GM12878 (cell line): ENCODE measurements at regions not wholly inside any gene's neighbourhood (a gene's known extent, or its start where the extent isn't known, plus 50 kb on each side); places are given as distances from the start of the nearest gene placed in this dataset.

Source experiments
- ATAC-seq: fragments of 200-7000 bp; cut with Tn5 transposase; 3 replicates; pipeline ENCODE4 v1.9.1; 2020; ENCODE audit warnings: mild to moderate bottlenecking, moderate library complexity
- BruUV-seq: library from RNA; stranded (reverse); fragments of 400-500 nt; replicated peaks from 2 replicates; lab custom pipeline; 2021; lab: Mats Ljungman, UMichigan
- CTCF ChIA-PET: fragments of 300-600 bp; sonication (Branson Sonifier 250); formaldehyde crosslinking; extraction: SDS; loops from one replicate; lab custom pipeline; 2021; ENCODE audit warnings: inconsistent platforms; lab: Yijun Ruan, JAX
- POLR2A ChIA-PET: fragments of 350-600 bp; formaldehyde crosslinking; extraction: SDS; loops from one replicate; lab custom pipeline; 2021; ENCODE audit warnings: inconsistent platforms; lab: Charles Lee
- RAD21 ChIA-PET: fragments of 300-600 bp; sonication (Branson Sonifier 250); formaldehyde crosslinking; loops from one replicate; lab custom pipeline; 2023; ENCODE audit warnings: antibody characterized with exemption; ENCODE audit not compliant: unreplicated experiment; lab: Charles Lee
- SMC1A ChIA-PET: fragments of 300-600 bp; sonication (Branson Sonifier 250); formaldehyde crosslinking; loops from one replicate; lab custom pipeline; 2023; ENCODE audit not compliant: unreplicated experiment, uncharacterized antibody; lab: Charles Lee
- DNase-seq: peaks from one replicate; pipeline ENCODE4 v3.0.0-alpha.2; 2011; ENCODE audit warnings: low read depth, low spot score
- FAIRE-seq: peaks from 3 replicates; lab custom pipeline; 2011; peaks lifted over from hg19 to GRCh38; lab: Jason Lieb, UNC
- H2AFZ ChIP-seq: 2 replicates; pipeline ENCODE4 v1.6.0; 2011; ENCODE audit warnings: low read depth, low read length, control low read depth; ENCODE audit not compliant: control insufficient read depth
- H3K27ac ChIP-seq: 2 replicates; pipeline ENCODE4 v1.5.1; 2011; ENCODE audit warnings: control low read depth; ENCODE audit not compliant: control insufficient read depth, insufficient read depth
- H3K27me3 ChIP-seq, 2 experiments: replicated peaks in 1 of 2; 2 replicates each; pipeline versions ENCODE4 v1.6.0 to v1.6.1; 2011; ENCODE audit warnings: low read length in 1 of 2; ENCODE audit not compliant: control insufficient read depth in 2 of 2, insufficient read depth in 2 of 2
- H3K36me3 ChIP-seq, 2 experiments: 2 replicates each; pipeline ENCODE4 v1.5.1; 2011; ENCODE audit warnings: low read length in 1 of 2; ENCODE audit not compliant: control insufficient read depth in 2 of 2, insufficient read depth in 2 of 2
- H3K4me1 ChIP-seq: 2 replicates; pipeline ENCODE4 v1.6.1; 2011; ENCODE audit warnings: mild to moderate bottlenecking, low read length, moderate library complexity, mixed read lengths; ENCODE audit not compliant: control insufficient read depth, insufficient read depth
- H3K4me2 ChIP-seq: 2 replicates; pipeline ENCODE4 v1.6.0; 2011; ENCODE audit warnings: control low read depth; ENCODE audit not compliant: control insufficient read depth, insufficient read depth
- H3K4me3 ChIP-seq: fragments of 200-600 bp; sonication (generic); 2 replicates; pipeline ENCODE4 v1.5.1; 2016
- H3K79me2 ChIP-seq: 2 replicates; pipeline ENCODE4 v1.6.0; 2011; ENCODE audit warnings: low read length; ENCODE audit not compliant: control insufficient read depth, insufficient read depth
- H3K9ac ChIP-seq: 2 replicates; pipeline ENCODE4 v1.8.0; 2011; ENCODE audit warnings: low read length, control low read depth, mixed read lengths; ENCODE audit not compliant: control insufficient read depth, insufficient read depth
- H3K9me3 ChIP-seq: replicated peaks from 3 replicates; pipeline ENCODE4 v1.5.1; 2011; ENCODE audit warnings: mild to moderate bottlenecking, low read length; ENCODE audit not compliant: control insufficient read depth, insufficient read depth
- H4K20me1 ChIP-seq: 2 replicates; pipeline ENCODE4 v1.6.0; 2011; ENCODE audit not compliant: control insufficient read depth, insufficient read depth
- BCL3 ChIP-seq: IDR thresholded peaks from 2 replicates; pipeline ENCODE4 v1.6.1; 2011; ENCODE audit warnings: borderline replicate concordance, low read depth, mild to moderate bottlenecking, moderate library complexity, low read length; ENCODE audit not compliant: insufficient read depth, poor library complexity, severe bottlenecking
- CTCF ChIP-seq, 3 experiments: IDR thresholded peaks in 2 of 3; conservative IDR thresholded peaks in 1 of 3; 2 replicates each; pipeline ENCODE4 v1.5.1; 2011; ENCODE audit warnings: low read depth in 3 of 3, low read length in 3 of 3, mild to moderate bottlenecking in 3 of 3, control low read depth in 2 of 3, moderate library complexity in 2 of 3, inconsistent platforms in 1 of 3, mixed read lengths in 1 of 3; ENCODE audit not compliant: control insufficient read depth in 2 of 3, insufficient read depth in 1 of 3; ENCODE audit errors: extremely low read depth in 1 of 3
- EGR1 ChIP-seq, 2 experiments: IDR thresholded peaks; 1 replicate in 1 of 2; 2 replicates in 1 of 2; pipeline ENCODE4 v1.6.1; 2011 to 2012; ENCODE audit warnings: low read depth in 2 of 2, low read length in 2 of 2, borderline replicate concordance in 1 of 2, mild to moderate bottlenecking in 1 of 2, moderate library complexity in 1 of 2
- HCFC1 ChIP-seq: fragments of 150-350 bp; IDR thresholded peaks from 2 replicates; pipeline ENCODE4 v1.6.1; 2014; ENCODE audit warnings: low read length
- JUND ChIP-seq: IDR thresholded peaks from 2 replicates; pipeline ENCODE4 v1.6.1; 2012; ENCODE audit warnings: low read depth, mild to moderate bottlenecking, low read length, improper control_type of control experiment, moderate library complexity
- MTA3 ChIP-seq: IDR thresholded peaks from 2 replicates; pipeline ENCODE4 v1.6.1; 2012; ENCODE audit warnings: low read length, inconsistent platforms, borderline replicate concordance
- NBN ChIP-seq: fragments of 450-650 bp; IDR thresholded peaks from 2 replicates; pipeline ENCODE4 v1.6.1; 2016
- NFXL1 ChIP-seq: fragments of 450-650 bp; IDR thresholded peaks from 2 replicates; pipeline ENCODE4 v1.6.1; 2017; ENCODE audit warnings: antibody characterized with exemption, mild to moderate bottlenecking, borderline replicate concordance
- POLR2AphosphoS5 ChIP-seq: IDR thresholded peaks from 2 replicates; pipeline ENCODE4 v1.6.1; 2011; ENCODE audit warnings: mild to moderate bottlenecking, low read length, inconsistent platforms
- SIN3A ChIP-seq: IDR thresholded peaks from 2 replicates; pipeline ENCODE4 v1.6.1; 2012; ENCODE audit warnings: low read depth, low read length, improper control_type of control experiment
- SIX5 ChIP-seq: IDR thresholded peaks from 2 replicates; pipeline ENCODE4 v1.6.1; 2011; ENCODE audit warnings: mild to moderate bottlenecking, low read depth, low read length, moderate library complexity; ENCODE audit not compliant: severe bottlenecking
- SMAD1 ChIP-seq: fragments of 450-650 bp; IDR thresholded peaks from 2 replicates; pipeline ENCODE4 v1.6.1; 2018; ENCODE audit warnings: mild to moderate bottlenecking, low read depth; ENCODE audit not compliant: partially characterized antibody
- SREBF2 ChIP-seq: IDR thresholded peaks from 2 replicates; pipeline ENCODE4 v1.6.1; 2012; ENCODE audit warnings: mild to moderate bottlenecking, low read length
- TCF12 ChIP-seq: IDR thresholded peaks from 2 replicates; pipeline ENCODE4 v1.6.1; 2011; ENCODE audit warnings: low read depth, mild to moderate bottlenecking, low read length
- ZNF207 ChIP-seq: fragments of 450-650 bp; IDR thresholded peaks from 2 replicates; pipeline ENCODE4 v1.6.1; 2014; ENCODE audit warnings: antibody characterized with exemption, mild to moderate bottlenecking, borderline replicate concordance
- WGBS: methylation state at CpG from one replicate; pipeline ENCODE4 v1.1.6; 2016; ENCODE audit warnings: low lambda C conversion rate; ENCODE audit not compliant: insufficient replicate concordance, insufficient coverage; ENCODE audit errors: missing lambda C conversion rate; 5-methylcytosine and 5-hydroxymethylcytosine counted together
- in situ Hi-C: fragments of 300-500 bp; cut with MboI; formaldehyde crosslinking; loops from 9 replicates; pipeline ENCODE4 v1.14.3; 2018; ENCODE audit warnings: mixed read lengths
- intact Hi-C: fragments of 100-400 bp; cut with micrococcal nuclease; formaldehyde crosslinking; loops from one replicate; pipeline ENCODE4 v1.14.2; 2022; ENCODE audit not compliant: unreplicated experiment

GRCh38 chr15:39181056-39181747 lies 399.7 kb upstream of the THBS1 start:
- RAD21 ChIA-PET: no interaction called here
- DNase-seq: no peak
- no peak for TF ChIP-seq POLR2AphosphoS5
- no peak for TF ChIP-seq SMAD1
- no peak for TF ChIP-seq ZNF207
- TF ChIP-seq TCF12: no peak
- TF ChIP-seq MTA3: no peak
- no peak for TF ChIP-seq NFXL1
- no peak for TF ChIP-seq SREBF2
- no peak for TF ChIP-seq SIX5
- TF ChIP-seq CTCF (IDR thresholded peaks at IDR 0.05 in 2 of 3, conservative IDR thresholded peaks at IDR 0.05 in 1 of 3; ENCODE audit: control insufficient read depth in 2 of 3, extremely low read depth in 1 of 3, insufficient read depth in 1 of 3, low read depth in 3 of 3, low read length in 3 of 3): no peak
- TF ChIP-seq NBN: no peak
- TF ChIP-seq SIN3A: no peak
- TF ChIP-seq BCL3: no peak
- TF ChIP-seq HCFC1: no peak
- TF ChIP-seq JUND: no peak
- no peak for TF ChIP-seq EGR1 (IDR thresholded peaks at IDR 0.05; ENCODE audit: borderline replicate concordance in 1 of 2, low read depth in 2 of 2, low read length in 2 of 2)
- TF ChIP-seq, all 136 proteins: peak for 0
- CTCF ChIA-PET: no interaction called here
- POLR2A ChIA-PET: no interaction called here
- WGBS: 0% methylated on average over 1 of the region's 1 CpG
- Histone ChIP-seq H3K4me1 (no peaks in the 10 kb centered on the region), H3K9me3 (no peaks in the 10 kb centered on the region), H3K36me3 (no peaks in the 10 kb centered on the region), H2AFZ (no peak overlapping the region), H3K79me2 (no peaks in the 10 kb centered on the region), H3K4me2 (no peak overlapping the region), H3K27ac (no peak overlapping the region), H4K20me1 (no peaks in the 10 kb centered on the region), H3K9ac (no peak overlapping the region), H3K4me3 (no peak overlapping the region), H3K27me3 (no peaks in the 10 kb centered on the region; a peak in 1 of 4 replicates)
- in situ Hi-C loops (no loop called here), intact Hi-C loops (no loop called here)
- BruUV-seq: no TSS peak
- ATAC-seq (no peak), FAIRE-seq (no peak)
- SMC1A ChIA-PET: interaction anchor here (0.6 kb wide), 2 partner anchors 17 to 330 kb away, joined by 3 read pairs; no protein-coding TSS in a partner anchor
